AG09309 (cell line): ENCODE measurements at regions not wholly inside any gene's neighbourhood (a gene's known extent, or its start where the extent isn't known, plus 50 kb on each side); places are given as distances from the start of the nearest gene placed in this dataset.
A peak's percentile ranks its signal among the peaks of the same experiment; 100 is the strongest.

ENCODE experiments used
- DNase-seq: peaks from one replicate; pipeline ENCODE4 v3.0.0-alpha.2; 2010; ENCODE audit warnings: low read depth
- H3K4me3 ChIP-seq: 2 replicates; pipeline ENCODE4 v1.5.1; 2011; ENCODE audit warnings: mild to moderate bottlenecking, low read depth, low read length, moderate library complexity; ENCODE audit not compliant: control insufficient read depth
- CTCF ChIP-seq: IDR thresholded peaks from 2 replicates; pipeline ENCODE4 v1.5.1; 2011; ENCODE audit warnings: mild to moderate bottlenecking, low read depth, low read length, inconsistent platforms; ENCODE audit not compliant: insufficient read depth, control insufficient read depth; ENCODE audit errors: missing control alignments

- no peak for DNase-seq
- H3K4me3 ChIP-seq: no peak overlapping the region
- peak; percentile 58 for TF ChIP-seq CTCF
Measured at GRCh38 chr2:222024932-222025880, 273.6 kb downstream of the PAX3 start.

DNA sequence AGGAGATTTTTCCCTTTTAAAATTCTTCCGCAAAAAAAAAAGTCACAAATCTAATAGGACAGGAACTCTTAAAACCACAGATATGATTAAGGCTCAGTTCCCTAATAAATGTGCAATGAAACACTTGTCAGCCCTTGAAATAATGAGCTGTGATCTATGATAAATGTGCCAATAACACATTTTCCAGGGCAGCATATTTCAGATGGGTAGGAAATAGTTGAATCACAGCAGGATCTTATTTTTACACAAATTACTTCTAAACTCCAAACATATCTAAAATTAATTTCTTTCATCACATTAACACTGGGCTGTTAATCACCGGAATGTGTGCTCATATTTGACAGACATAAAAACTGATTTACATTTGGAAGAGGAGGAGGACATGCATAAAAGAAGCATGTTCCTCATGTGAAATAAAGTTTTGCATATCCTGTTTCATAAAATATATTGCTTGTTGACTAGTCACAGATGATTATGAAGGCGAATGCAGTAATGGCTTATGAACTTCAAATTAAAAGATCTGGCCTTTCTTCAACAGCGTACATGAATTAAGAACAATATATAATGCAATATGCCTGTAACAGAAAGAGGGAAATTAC, 281.4 kb downstream of the PAX3 start:
- no peak overlapping the region for H3K4me3 ChIP-seq
- DNase-seq: no peak
- no peak for TF ChIP-seq CTCF

GRCh38 chr2:222013889-222014288, 284.9 kb downstream of the PAX3 start:
- no peak for DNase-seq
- TF ChIP-seq CTCF: no peak
- no peak overlapping the region for H3K4me3 ChIP-seq

GRCh38 chr2:222000326-222000725, 298.5 kb downstream of the PAX3 start:
- TF ChIP-seq CTCF: no peak
- H3K4me3 ChIP-seq: no peak overlapping the region
- no peak for DNase-seq

GRCh38 chr2:221999717-222000116, 299.1 kb downstream of the PAX3 start:
- DNase-seq: no peak
- no peak overlapping the region for H3K4me3 ChIP-seq
- TF ChIP-seq CTCF: no peak

- H3K4me3 ChIP-seq: no peak overlapping the region
- no peak for TF ChIP-seq CTCF
- no peak for DNase-seq
Measured at GRCh38 chr2:221999166-221999565, 299.6 kb downstream of the PAX3 start.
